Tibial nerve (tissue), 4 donors: ENCODE measurements at regions not wholly inside any gene's neighbourhood (a gene's known extent, or its start where the extent isn't known, plus 50 kb on each side); places are given as distances from the start of the nearest gene placed in this dataset.

Source experiments
- CTCF ChIP-seq, 5 experiments: fragments of 200-600 bp in 3 of 5; fragments of 450-650 bp in 2 of 5; sonication (generic) in 3 of 5; IDR thresholded peaks; one replicate each; pipeline ENCODE4 v1.5.1; 2016 to 2019; ENCODE audit warnings: antibody characterized with exemption in 5 of 5, mild to moderate bottlenecking in 3 of 5, moderate library complexity in 2 of 5
- EP300 ChIP-seq, 2 donors: sonication (generic); formaldehyde crosslinking; IDR thresholded peaks; one replicate each; pipeline ENCODE4 v1.6.1; 2017; ENCODE audit warnings: antibody characterized with exemption in 2 of 2, mild to moderate bottlenecking in 1 of 2

- TF ChIP-seq CTCF (IDR thresholded peaks at IDR 0.05), result no peak
- no peak for TF ChIP-seq EP300 (IDR thresholded peaks at IDR 0.05)
These were observed 95.8 kb downstream of the RAP2B start for GRCh38 chr3:153257673-153258351.
